Right renal pelvis (tissue), 4 donors: ENCODE measurements at regions not wholly inside any gene's neighbourhood (a gene's known extent, or its start where the extent isn't known, plus 50 kb on each side); places are given as distances from the start of the nearest gene placed in this dataset.
"Not testable (repeated sequence)": the region's sequence is repeated elsewhere in the genome, so short reads cannot be mapped to it uniquely, and the experiment has no call there.

ENCODE experiments used
- DNase-seq, 4 donors: peaks; one replicate each; pipeline ENCODE4 v3.0.0-alpha.2; 2013; ENCODE audit warnings: low read depth in 4 of 4, low spot score in 3 of 4, missing footprints in 1 of 4

DNA sequence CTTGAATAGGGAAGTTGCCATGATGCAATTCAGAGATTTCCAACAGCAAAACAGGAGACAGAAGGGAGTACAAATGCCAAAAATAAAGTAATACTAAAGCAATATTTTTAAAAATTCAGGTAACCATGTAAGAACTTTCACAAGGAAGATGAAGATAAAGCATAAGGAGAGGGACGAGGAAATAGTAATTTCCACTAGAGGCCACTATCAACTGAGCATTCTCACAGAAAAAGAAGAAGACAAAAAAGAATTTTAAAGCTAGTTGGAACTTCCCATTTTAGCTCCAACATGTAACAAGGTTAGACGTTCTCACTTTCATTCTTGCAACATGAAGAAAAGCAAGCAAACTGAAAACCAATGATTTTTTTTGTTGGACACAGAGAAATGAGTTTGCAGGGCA, 779.9 kb upstream of the CDH6 start:
- DNase-seq = no peak

DNA sequence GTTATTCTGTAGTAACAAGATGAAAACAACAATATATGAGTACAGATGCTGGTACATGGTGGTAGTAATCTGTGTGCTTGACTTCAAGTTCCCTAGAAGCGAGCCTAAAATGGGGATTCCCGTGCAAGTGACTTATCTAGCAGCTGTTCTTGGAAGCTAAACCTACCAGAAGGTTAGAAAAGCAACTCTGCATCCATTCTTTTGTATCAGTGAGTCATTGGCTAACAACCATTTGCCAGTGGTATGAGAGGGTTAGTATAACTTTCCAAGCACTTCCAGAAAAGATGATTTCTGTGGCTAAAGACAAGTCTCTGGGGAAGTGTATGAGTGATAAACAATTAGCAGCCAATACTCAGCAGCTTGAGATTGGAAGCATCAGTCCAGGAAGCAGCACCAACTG, 787.7 kb upstream of the CDH6 start:
- DNase-seq = no peak

DNA sequence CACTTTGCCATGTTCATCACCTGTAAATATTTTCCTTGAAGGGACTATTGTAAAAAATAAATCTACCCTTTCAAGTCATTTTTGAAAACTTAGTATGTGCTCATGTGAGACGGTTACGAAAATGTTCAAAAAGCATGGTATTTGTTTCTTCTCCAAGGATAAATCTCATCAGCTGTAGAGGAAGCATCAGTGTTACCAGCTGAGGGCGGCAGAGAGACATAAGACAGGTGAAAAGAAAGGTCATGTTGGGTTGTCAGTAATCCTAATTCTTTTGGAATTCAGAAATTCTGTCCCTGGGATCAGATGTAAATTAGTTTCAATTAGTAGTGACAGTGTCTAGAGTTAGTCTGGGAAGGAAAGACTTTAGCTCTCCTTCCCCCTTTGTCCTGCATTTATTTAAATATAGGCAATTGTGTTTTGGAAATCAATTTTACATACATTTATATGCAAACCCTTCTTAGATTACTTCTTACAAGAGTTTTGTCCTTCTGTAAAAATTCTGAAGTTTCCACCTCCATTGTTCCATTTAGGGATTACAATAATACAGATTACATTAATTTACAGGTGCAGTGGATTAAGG, 791.9 kb upstream of the CDH6 start:
- DNase-seq = peak; percentile 2 to 19 (median 10)

DNA sequence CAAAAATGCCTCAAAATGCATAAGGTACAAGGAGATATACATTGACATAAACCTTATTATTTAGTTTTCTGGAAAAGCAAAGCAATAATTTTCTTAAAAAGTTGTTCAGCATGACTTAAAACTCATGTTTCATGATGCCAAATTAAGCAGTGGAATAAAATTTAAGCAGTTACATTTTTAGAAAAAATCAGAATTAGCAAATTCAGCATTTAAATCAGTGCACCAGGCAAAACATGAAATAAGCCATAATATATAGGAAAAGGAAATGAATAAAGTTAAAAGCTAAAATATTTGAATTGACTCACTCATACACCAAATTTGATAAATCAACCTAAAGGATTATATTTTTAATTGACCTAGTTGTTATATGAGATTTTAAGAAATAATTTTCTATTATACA, 795.1 kb upstream of the CDH6 start:
- no peak for DNase-seq

DNA sequence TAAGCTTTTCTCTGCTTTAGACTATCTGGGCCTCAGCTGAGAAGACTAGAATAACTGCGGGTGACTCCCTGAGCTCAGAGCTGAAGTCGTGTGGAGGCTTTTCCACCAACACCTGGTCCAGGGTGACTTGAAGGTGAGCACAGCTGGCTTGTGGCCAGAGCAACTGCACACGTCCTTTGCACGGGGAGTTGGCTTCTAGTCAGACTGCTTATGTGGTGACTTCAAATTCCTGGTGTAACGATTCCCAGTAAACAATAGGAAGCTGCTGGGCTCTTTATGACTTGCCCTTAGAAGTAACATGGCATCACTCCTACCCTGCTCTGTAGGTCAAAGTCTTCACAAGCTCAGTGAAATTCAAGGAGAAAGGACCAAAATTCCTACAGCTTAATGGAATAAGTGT, 800.6 kb upstream of the CDH6 start:
- DNase-seq = no peak

DNA sequence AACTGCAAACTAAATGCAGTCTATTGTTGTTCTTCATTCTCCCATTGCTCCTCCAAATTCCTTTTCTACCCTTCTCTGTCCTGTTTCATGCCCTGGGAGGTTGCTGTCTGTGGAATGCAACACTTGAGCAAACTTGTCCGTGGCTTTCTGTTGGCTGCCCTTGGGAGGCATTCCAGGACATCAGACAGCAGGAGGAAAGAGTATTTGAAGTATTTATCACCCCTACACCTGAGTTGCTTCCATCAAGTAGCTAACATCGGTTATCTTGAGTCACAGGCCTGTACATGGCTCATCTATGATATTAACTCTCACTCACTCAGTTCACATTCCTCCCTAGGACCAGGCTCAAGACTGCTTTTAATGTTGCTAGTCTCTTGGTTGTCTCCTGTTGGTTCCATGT, 803.4 kb upstream of the CDH6 start:
- no peak for DNase-seq

DNA sequence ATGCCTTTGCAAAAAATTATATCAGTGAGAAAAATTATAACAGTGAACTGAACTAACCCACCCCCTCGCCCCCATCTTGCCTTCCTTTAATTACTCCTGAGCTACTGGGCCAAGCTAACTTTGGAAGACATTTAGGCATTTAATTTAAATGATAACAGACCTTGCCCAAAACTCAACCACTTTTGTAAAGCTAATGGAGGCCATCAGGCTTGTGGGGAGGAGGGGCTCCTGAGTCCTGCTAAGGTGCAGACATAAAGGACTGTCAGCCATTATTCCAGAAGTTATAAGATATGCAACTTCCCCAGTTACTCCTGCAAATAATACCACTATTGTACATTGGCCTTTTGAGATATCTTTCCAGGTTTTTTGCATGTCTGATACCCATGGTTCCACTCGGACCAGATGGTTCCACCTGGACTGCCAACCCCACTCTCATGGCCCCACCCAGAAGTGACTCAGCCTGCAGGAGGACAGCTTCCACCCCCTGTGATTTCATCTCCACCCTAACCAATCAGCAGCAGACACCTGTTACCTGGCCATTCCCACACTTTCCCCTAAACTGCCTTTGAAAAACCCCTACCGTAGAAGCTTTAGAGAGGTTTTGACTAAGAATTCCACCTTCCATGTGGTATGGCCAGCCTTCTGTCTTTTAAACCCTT, 805.4 kb upstream of the CDH6 start:
- no peak for DNase-seq

DNA sequence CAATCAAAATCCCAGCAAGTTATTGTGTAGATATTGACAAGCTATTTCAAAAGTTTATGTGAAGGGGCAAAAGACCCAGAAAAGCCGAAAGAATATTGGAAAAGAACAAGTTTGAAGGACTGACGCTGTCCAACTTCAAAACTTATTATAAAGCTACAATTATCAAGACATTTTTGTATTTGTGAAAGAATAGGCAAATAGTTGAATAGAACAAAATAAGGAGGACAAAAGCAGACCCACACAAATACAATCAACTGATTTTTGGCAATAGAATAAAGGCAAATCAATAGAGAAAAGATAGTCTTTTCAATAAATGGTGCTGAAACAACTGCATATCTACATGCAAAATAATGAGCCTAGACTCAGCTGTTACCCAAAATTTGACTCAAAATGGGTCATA, 807.7 kb upstream of the CDH6 start:
- DNase-seq = no peak

DNA sequence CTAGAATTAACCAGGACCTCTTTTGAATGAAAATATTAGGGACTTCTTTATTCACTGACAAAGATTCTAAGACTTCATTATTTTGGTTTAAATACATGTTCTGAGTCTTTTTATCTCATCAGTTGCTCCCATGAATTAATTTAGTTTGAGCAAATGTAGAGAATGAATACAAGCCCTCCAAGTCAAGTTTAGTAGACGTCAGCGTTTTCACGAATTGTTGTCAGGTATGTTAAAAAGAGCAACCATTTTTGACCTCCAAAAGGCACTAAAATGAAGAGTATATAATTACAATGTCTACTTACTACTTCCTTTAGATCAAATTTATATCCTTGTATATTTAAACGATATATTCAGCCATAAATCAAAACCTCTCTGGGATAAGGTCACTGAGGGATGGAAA, 809.3 kb upstream of the CDH6 start:
- DNase-seq = no peak

DNA sequence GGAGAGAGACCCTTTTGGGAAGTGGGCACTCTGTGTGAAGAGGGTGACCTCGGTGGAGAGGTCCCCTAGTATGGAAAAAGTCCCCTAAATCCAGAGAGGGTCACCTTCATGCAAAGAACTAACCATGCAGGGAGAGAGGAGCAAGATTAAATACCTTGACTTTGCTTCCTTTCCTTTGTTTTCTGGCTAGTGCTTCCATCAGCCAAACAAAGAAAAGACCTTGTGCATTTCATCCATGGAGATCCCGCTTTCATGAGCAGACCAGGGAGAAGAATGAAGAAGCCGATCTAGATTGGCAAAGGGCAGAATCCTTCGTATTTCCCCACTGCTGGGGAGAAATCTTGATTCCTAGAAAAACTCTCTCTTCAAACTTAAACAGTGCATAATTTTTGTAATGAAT, 813.3 kb upstream of the CDH6 start:
- no peak for DNase-seq

DNA sequence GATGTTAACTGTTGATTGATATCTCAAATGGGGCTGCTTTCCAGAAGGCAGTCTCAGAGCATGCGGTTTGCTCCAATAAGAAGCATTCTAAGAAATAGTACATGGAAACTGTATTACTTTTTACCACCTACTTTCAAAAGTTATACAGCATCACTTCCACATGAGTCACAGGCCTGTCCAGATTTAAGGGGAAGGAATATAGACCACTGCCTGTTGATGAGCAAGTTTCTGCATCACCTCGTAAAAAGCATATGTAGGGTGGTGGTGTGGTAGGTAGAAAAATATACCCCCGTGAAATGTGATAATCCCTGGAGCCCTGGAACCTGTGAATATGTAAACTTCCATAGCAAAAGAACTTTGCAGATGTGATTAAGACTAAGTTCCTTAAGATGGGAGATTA, 816.6 kb upstream of the CDH6 start:
- DNase-seq = no peak

DNA sequence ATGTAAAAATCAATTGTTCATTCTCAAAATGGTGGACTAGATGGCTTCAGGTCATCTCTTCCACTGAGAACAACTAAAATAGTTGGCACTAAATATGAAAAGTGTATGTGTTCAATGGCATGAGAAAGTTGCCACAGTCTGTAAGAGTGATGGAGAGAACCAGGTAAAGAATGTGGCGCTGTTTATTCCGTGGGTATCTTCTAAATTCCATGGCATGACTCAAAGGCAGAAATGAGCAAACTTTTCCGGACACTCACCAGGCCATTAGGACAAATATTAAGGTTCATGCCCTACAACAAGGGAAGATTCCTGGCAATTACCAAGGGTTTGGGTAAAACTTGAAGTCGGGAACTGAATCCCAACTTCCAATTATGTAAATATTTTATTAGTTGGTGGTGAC, 825.4 kb upstream of the CDH6 start:
- no peak for DNase-seq

DNA sequence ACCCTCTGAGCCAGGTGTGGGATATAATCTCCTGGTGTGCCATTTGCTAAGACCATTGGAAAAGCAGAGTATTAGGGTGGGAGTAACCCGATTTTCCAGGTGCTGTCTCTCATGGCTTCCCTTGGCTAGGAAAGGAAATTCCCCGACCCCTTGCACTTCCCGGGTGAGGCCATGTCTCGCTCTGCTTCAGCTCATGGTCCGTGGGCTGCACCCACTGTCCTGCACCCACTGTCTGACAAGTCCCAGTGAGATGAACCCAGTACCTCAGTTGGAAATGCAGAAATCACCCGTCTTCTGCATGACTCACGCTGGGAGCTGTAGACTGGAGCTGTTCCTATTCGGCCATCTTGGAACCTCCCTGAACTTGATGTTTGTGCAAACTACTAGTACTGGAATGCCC, 828.5 kb upstream of the CDH6 start:
- not testable (repeated sequence) for DNase-seq

DNA sequence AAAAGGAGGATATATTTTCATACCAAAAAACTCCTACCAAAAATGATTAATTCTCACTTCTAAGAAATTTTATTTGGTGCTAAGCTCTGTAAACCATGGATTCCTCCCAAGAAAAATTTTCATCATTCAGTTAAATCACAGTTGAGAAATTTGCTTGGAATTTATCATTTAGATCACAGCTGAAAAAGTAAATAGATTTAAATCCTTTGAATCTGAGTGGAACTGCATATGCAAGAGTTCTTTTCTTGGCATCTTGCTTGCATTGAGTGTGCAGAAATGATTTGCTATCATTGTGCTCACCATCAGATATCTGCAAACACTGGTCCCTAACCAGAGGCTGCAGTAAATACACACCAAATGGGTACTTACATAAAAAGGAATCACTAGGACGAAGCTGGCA, 836.1 kb upstream of the CDH6 start:
- no peak for DNase-seq

DNA sequence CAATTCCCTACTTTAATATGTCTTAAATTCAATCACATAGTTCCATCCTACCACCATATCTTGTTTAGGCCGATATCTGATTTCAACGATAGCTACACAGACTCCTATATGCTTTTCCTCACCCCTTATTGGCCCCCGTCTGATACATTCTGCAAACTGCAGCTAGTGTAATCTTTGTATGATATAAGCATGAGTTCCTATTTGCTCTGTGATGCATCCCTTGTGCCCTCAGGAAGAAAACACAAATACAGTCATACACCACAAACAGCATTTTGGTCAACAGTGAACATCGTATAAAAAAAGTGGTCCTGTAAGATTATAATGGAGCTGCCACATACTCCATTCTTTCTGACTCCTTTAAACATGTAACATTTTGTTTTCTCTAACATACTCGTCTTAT, 837.8 kb upstream of the CDH6 start:
- DNase-seq = no peak

DNA sequence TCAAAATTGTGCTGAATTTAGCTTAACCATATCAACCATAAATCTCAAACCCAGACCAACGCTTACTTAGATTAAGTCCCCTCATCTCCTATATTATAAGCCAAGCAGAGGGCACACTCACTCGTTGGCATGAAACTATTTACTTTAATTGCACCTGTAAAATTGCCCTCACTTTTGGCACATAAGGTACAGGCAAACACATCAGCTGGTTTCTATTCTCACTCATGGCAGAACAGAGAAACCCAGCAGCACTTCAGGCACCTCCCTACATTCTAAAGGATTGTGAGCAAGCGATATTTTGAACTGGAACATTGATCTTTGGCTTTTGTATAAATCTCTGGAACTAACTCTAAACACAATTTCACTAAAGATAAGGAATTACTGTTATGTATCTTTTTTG, 845.6 kb upstream of the CDH6 start:
- no peak for DNase-seq

DNA sequence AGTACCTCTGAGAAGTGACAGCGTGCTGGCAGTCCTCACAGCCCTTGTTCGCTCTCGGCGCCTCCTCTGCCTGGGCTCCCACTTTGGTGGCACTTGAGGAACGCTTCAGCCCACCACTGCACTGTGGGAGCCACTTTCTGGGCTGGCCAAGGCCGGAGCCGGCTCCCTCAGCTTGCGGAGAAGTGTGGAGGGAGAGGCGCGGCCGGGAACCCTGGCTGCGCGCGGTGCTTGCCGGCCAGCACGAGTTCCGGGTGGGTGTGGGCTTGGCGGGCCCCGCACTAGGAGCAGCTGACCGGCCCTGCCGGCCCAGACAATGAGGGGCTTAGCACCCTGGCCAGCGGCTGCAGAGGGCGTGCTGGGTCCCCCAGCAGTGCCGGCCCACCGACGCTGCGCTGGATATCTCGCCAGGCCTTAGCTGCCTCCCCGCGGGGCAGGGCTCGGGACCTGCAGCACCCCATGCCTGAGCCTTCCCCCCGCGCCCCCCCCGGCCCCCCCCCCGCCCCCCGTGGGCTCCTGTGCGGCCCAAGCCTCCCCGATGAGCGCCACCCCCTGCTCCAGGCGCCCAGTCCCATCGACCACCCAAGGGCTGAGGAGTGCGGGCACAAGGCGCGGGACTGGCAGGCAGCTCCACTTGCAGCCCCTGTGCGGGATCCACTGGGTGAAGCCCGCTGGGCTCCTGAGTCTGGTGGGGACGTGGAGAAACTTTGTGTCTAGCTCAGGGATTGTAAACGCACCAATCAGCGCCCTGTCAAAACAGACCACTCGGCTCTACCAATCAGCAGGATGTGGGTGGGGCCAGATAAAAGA, 847.7 kb upstream of the CDH6 start:
- not testable (repeated sequence) for DNase-seq

DNA sequence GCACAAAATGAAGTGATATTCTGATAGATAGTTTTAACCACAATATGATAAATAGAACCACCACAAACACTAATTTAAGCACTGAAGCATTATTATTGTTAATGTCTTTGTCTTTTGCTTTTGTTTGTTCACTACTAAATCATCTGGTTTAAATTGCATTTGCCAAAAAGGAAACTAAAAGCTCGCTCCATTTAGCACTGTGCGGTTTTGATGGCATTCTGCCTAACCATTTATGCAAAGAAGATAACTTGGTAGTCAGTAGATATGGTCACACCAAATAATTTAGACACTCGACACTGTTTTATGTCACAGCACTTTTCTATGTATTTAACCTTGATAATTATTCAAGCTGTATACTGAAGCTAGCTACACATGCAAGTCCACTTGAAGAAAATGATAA, 849.8 kb upstream of the CDH6 start:
- DNase-seq = no peak

DNA sequence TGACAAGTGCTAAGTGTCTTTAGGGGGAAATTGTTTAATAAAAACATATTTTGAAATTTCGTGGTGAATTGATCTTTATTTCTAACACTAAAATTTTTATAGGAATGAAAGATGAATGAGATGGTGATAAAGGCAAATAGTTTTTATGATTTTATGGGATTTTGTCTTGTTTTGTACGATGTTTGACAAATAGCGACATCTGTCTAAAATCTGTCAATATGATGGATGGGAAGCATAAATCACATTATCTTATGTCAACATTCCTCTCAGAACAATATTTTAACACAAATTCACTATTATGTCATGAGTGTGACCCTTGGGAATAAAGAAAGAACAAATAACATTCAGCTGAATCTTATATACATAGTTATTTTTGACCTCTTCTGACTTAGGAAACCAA, 852.0 kb upstream of the CDH6 start:
- DNase-seq = no peak

DNA sequence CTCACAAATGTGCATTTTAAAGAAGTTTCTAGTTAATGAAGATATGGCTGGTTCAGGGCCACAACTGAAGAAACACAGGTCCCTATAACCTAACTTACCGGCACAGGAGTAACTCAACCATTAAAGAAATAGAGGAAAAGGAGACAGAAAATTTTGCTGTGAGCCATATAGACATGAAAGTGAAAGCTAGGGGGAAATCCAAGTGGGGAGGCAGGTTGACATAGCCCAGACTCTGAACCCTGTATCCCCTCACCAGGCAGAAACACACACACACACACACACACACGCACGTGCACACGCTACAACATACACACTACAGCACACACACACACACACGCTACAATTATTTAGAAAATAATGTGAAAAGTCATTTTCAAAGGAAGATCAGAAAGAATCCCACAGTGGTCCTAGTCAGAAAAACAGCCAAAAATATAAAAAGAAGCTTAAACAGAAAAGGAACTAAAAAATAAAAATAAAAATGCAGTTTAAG, 856.4 kb upstream of the CDH6 start:
- DNase-seq = no peak

DNA sequence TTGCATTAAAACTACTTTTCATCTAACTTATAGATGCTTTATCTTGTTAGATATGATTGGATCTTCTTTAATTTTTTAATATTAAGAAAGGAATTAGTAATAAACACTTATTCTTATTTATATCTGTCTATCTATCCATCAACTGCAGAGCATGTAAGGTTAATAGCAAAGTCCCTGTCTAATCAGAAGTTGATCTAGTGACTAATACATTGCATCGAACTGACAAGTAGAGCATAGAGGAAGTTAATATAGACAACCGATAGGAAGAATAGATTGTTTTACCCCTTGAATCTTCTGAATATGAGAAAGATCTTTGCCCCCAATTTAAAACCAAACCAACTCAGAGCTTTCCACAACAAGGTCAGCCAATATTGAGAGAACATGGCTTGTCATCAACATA, 862.0 kb upstream of the CDH6 start:
- DNase-seq = no peak

DNA sequence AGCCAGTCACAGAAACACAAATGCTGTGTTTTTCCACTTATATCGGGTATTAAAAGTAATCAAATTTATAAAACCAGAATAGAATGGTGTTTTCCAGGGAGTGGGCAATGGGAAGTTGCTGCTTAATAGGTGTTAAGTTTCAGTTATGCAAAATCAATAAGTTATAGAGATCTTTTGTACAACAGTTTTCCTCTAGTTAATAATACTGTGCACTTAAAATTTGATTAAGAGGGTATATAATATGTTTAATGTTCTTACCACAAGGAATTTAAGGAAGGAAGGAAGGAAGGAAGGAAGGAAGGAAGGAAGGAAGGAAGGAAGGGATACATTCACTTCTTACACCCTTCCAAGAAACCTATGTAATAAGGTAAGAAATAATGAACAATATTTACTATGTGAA, 867.7 kb upstream of the CDH6 start:
- DNase-seq = no peak
